DOHH2 (cell line): ENCODE measurements at regions not wholly inside any gene's neighbourhood (a gene's known extent, or its start where the extent isn't known, plus 50 kb on each side); places are given as distances from the start of the nearest gene placed in this dataset.
"Not testable (repeated sequence)": the region's sequence is repeated elsewhere in the genome, so short reads cannot be mapped to it uniquely, and the experiment has no call there.

Experiments
- H3F3A ChIP-seq: fragments of 200-600 bp; sonication (generic), shearing (Covaris generic); 2 replicates; pipeline ENCODE4 v1.6.0; 2016; ENCODE audit warnings: antibody characterized with exemption, mild to moderate bottlenecking; ENCODE audit not compliant: control insufficient read depth, insufficient read depth
- H3K27ac ChIP-seq: fragments of 200-600 bp; sonication (generic); 2 replicates; pipeline ENCODE4 v1.5.1; 2014; ENCODE audit warnings: low read depth, mild to moderate bottlenecking, low read length, moderate library complexity
- H3K27me3 ChIP-seq: fragments of 200-600 bp; sonication (generic); 2 replicates; pipeline ENCODE4 v1.6.1; 2014; ENCODE audit warnings: mild to moderate bottlenecking, low read length, mixed read lengths; ENCODE audit not compliant: control insufficient read depth
- H3K36me3 ChIP-seq: fragments of 200-600 bp; sonication (generic); 2 replicates; pipeline ENCODE4 v1.6.1; 2014; ENCODE audit warnings: mild to moderate bottlenecking, low read length, moderate library complexity, mixed read lengths; ENCODE audit not compliant: control insufficient read depth
- H3K4me1 ChIP-seq: fragments of 200-600 bp; sonication (generic); 2 replicates; pipeline ENCODE4 v1.6.1; 2014; ENCODE audit warnings: mild to moderate bottlenecking, low read length, mixed read lengths; ENCODE audit not compliant: control insufficient read depth
- H3K4me2 ChIP-seq: fragments of 200-600 bp; sonication (generic); 2 replicates; pipeline ENCODE4 v1.6.0; 2014; ENCODE audit warnings: mild to moderate bottlenecking, low read length, moderate library complexity
- H3K4me3 ChIP-seq: fragments of 200-600 bp; sonication (generic); 2 replicates; pipeline ENCODE4 v1.5.1; 2014; ENCODE audit warnings: mild to moderate bottlenecking, low read length, mixed read lengths
- H3K79me2 ChIP-seq: fragments of 200-600 bp; sonication (generic); 2 replicates; pipeline ENCODE4 v1.6.1; 2014; ENCODE audit warnings: mild to moderate bottlenecking, low read length, mixed read lengths; ENCODE audit not compliant: control insufficient read depth
- H3K9me2 ChIP-seq: fragments of 200-600 bp; sonication (generic); replicated peaks from 2 replicates; pipeline ENCODE4 v1.6.1; 2014; ENCODE audit warnings: mild to moderate bottlenecking, low read length, mixed read lengths; ENCODE audit not compliant: control insufficient read depth
- H3K9me3 ChIP-seq: fragments of 200-600 bp; sonication (generic); 2 replicates; pipeline ENCODE4 v1.6.1; 2014; ENCODE audit warnings: antibody characterized with exemption, low read length, mixed read lengths; ENCODE audit not compliant: control insufficient read depth, insufficient read depth
- H4K20me1 ChIP-seq: fragments of 200-600 bp; sonication (generic); 2 replicates; pipeline ENCODE4 v1.6.0; 2014; ENCODE audit warnings: low read depth, mild to moderate bottlenecking, antibody characterized with exemption, low read length, moderate library complexity; ENCODE audit not compliant: control insufficient read depth, insufficient read depth
- CTCF ChIP-seq: fragments of 200-600 bp; sonication (generic); IDR thresholded peaks from one replicate; pipeline ENCODE4 v1.5.1; 2014; ENCODE audit warnings: antibody characterized with exemption, mild to moderate bottlenecking, low read depth, low read length; ENCODE audit not compliant: poor library complexity, severe bottlenecking
- EZH2phosphoT487 ChIP-seq: fragments of 200-600 bp; sonication (generic); IDR thresholded peaks from 2 replicates; pipeline ENCODE4 v1.6.1; 2017; ENCODE audit warnings: borderline replicate concordance, mild to moderate bottlenecking, antibody characterized with exemption, low read length, moderate library complexity, mixed read lengths

GRCh38 chr10:2509081-2509531 lies 558.2 kb upstream of the PFKP start:
- TF ChIP-seq CTCF (no peak), EZH2phosphoT487 (no peak)
- Histone ChIP-seq H3K4me3 (no peak overlapping the region), H3K9me2 (no peaks in the 10 kb centered on the region), H3K9me3 (no peaks in the 10 kb centered on the region), H3F3A (no peaks in the 10 kb centered on the region), H3K36me3 (no peaks in the 10 kb centered on the region), H3K27ac (no peak overlapping the region), H3K4me2 (no peak overlapping the region), H3K4me1 (no peaks in the 10 kb centered on the region), H3K27me3 (no peaks in the 10 kb centered on the region), H3K79me2 (no peaks in the 10 kb centered on the region), H4K20me1 (no peaks in the 10 kb centered on the region)

GRCh38 chr10:2501366-2501940 lies 565.9 kb upstream of the PFKP start:
- H4K20me1 ChIP-seq, H3K4me1 ChIP-seq, H3K9me2 ChIP-seq, H3K9me3 ChIP-seq, H3F3A ChIP-seq, H3K27ac ChIP-seq, H3K4me3 ChIP-seq, H3K27me3 ChIP-seq, H3K4me2 ChIP-seq, H3K79me2 ChIP-seq, H3K36me3 ChIP-seq: not testable (repeated sequence)

GRCh38 chr10:2494399-2494798 lies 572.9 kb upstream of the PFKP start:
- TF ChIP-seq CTCF = no peak
- no peak for TF ChIP-seq EZH2phosphoT487

GRCh38 chr10:2488446-2489005 lies 578.8 kb upstream of the PFKP start:
- H3K9me2 ChIP-seq = no peaks in the 10 kb centered on the region
- no peaks in the 10 kb centered on the region for H3K4me1 ChIP-seq
- TF ChIP-seq CTCF (no peak), EZH2phosphoT487 (no peak)

More at GRCh38 chr10:2494399-2494798, 572.9 kb upstream of the PFKP start:
- no peaks in the 10 kb centered on the region for H3K36me3 ChIP-seq
- no peaks in the 10 kb centered on the region for H3K9me3 ChIP-seq
- H3K27ac ChIP-seq = no peak overlapping the region
- no peaks in the 10 kb centered on the region for H3K4me1 ChIP-seq
- H3K9me2 ChIP-seq = no peaks in the 10 kb centered on the region
- H4K20me1 ChIP-seq = no peaks in the 10 kb centered on the region
- no peaks in the 10 kb centered on the region for H3K27me3 ChIP-seq
- no peaks in the 10 kb centered on the region for H3K79me2 ChIP-seq
- no peaks in the 10 kb centered on the region for H3F3A ChIP-seq
- H3K4me3 ChIP-seq = no peak overlapping the region
- H3K4me2 ChIP-seq = no peak overlapping the region

More at GRCh38 chr10:2488446-2489005, 578.8 kb upstream of the PFKP start:
- no peak overlapping the region for H3K4me3 ChIP-seq
- no peaks in the 10 kb centered on the region for H3K36me3 ChIP-seq
- H3F3A ChIP-seq = no peaks in the 10 kb centered on the region
- no peaks in the 10 kb centered on the region for H3K9me3 ChIP-seq
- no peak overlapping the region for H3K4me2 ChIP-seq
- no peak overlapping the region for H3K27ac ChIP-seq
- no peaks in the 10 kb centered on the region for H3K27me3 ChIP-seq
- no peaks in the 10 kb centered on the region for H4K20me1 ChIP-seq
- H3K79me2 ChIP-seq = no peaks in the 10 kb centered on the region
